ENCODE measurements at regions not wholly inside any gene's neighbourhood (a gene's known extent, or its start where the extent isn't known, plus 50 kb on each side); places are given as distances from the start of the nearest gene placed in this dataset.

DNA sequence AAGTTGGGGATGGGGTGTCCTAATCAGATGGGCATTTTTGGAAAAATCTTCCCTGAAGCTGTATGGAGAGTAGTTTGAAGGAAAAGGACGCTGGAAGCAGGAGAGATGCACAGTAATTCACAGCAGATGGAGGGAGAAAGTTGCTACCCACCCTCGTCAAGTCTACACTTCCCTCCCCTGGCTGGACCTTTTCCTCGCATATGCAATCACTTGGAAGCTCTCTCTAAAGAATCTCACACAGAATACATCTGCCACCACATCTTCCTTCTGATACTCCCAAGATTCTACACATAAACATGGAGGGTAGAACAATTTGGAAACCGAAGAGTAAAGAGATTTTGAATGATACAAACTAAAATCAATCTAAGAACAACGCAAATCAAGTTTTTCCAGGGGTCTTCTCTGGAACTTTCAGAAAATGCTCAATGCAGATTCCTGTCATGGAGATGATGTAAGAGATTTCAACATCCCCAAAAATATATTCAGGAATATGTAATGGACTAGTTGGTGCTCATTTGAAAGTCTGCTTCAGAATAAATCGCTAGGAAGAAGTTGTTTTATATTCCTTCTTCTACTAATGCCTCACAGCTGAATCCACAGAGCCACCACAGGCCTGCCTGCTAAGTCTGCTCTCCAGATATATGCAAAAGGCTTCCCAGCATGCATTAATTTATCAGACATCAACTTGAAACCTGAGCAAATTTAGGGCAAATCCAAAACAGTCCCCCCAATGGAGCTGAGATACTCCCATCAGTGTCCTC is 291.5 kb downstream of the LRATD1 start:
- ATAC-seq (no peak), FAIRE-seq (no peak), DNase-seq (ENCODE audit: low read depth, low spot score) (no peak)
- ChIA-PET POLR2A (no interaction called here), CTCF (interaction anchor here (1.8 kb wide), 1 partner anchor 20 kb away, joined by 5 read pairs; no protein-coding TSS in a partner anchor), RAD21 (ENCODE audit: unreplicated experiment) (no interaction called here), SMC1A (ENCODE audit: uncharacterized antibody, unreplicated experiment) (interaction anchor here (1.4 kb wide), 1 partner anchor 26 kb away, joined by 3 read pairs; no protein-coding TSS in a partner anchor)
- intact Hi-C loops (cut with micrococcal nuclease; ENCODE audit: unreplicated experiment), result no loop called here
- H3K4me3 ChIP-seq, result no peak overlapping the region
- H3K27ac ChIP-seq (ENCODE audit: control insufficient read depth, insufficient read depth), result no peak overlapping the region
- TF ChIP-seq, protein P1, sequence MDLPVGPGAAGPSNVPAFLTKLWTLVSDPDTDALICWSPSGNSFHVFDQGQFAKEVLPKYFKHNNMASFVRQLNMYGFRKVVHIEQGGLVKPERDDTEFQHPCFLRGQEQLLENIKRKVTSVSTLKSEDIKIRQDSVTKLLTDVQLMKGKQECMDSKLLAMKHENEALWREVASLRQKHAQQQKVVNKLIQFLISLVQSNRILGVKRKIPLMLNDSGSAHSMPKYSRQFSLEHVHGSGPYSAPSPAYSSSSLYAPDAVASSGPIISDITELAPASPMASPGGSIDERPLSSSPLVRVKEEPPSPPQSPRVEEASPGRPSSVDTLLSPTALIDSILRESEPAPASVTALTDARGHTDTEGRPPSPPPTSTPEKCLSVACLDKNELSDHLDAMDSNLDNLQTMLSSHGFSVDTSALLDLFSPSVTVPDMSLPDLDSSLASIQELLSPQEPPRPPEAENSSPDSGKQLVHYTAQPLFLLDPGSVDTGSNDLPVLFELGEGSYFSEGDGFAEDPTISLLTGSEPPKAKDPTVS (IDR thresholded peaks at IDR 0.05; ENCODE audit: low read depth, low read length), result no peak
- TF ChIP-seq ZNF207 (IDR thresholded peaks at IDR 0.05; ENCODE audit: borderline replicate concordance) (no peak), TCF3 (IDR thresholded peaks at IDR 0.05; ENCODE audit: borderline replicate concordance, insufficient read depth, low read depth, low read length) (no peak), IKZF1 (conservative IDR thresholded peaks at IDR 0.05) (no peak), CBX5 (IDR thresholded peaks at IDR 0.05; ENCODE audit: low read depth) (no peak), POLR2A (IDR thresholded peaks at IDR 0.05; ENCODE audit: low read depth, low read length) (no peak), NFIC (IDR thresholded peaks at IDR 0.05; ENCODE audit: low read depth, low read length) (no peak), ASH2L (IDR thresholded peaks at IDR 0.05; ENCODE audit: borderline replicate concordance, low read depth) (no peak), NFYA (IDR thresholded peaks at IDR 0.05; ENCODE audit: borderline replicate concordance, low read depth, low read length) (no peak), KLF5 (IDR thresholded peaks at IDR 0.05; ENCODE audit: partially characterized antibody) (no peak), ETV6 (conservative IDR thresholded peaks at IDR 0.05 in 1 of 2, IDR thresholded peaks at IDR 0.05 in 1 of 2; ENCODE audit: borderline replicate concordance in 1 of 2, low read depth in 1 of 2) (no peak), CBFB (IDR thresholded peaks at IDR 0.05; ENCODE audit: low read depth) (no peak), ZNF384 (IDR thresholded peaks at IDR 0.05; ENCODE audit: borderline replicate concordance, low read depth, low read length) (no peak)
- TF ChIP-seq, protein P2, sequence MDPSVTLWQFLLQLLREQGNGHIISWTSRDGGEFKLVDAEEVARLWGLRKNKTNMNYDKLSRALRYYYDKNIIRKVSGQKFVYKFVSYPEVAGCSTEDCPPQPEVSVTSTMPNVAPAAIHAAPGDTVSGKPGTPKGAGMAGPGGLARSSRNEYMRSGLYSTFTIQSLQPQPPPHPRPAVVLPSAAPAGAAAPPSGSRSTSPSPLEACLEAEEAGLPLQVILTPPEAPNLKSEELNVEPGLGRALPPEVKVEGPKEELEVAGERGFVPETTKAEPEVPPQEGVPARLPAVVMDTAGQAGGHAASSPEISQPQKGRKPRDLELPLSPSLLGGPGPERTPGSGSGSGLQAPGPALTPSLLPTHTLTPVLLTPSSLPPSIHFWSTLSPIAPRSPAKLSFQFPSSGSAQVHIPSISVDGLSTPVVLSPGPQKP (IDR thresholded peaks at IDR 0.05; ENCODE audit: low read depth, low read length), result no peak
- H3K4me1 ChIP-seq (ENCODE audit: control insufficient read depth, insufficient read depth, low read length), result no peaks in the 10 kb centered on the region
- no peaks in the 10 kb centered on the region for H3K79me2 ChIP-seq (ENCODE audit: control insufficient read depth, insufficient read depth, low read length)
- no TSS peak for BruUV-seq (replicated peaks)
- H2AFZ ChIP-seq (ENCODE audit: control insufficient read depth, low read depth, low read length), result no peak overlapping the region
- 10% methylated on average over 6 of the region's 6 CpGs for WGBS (ENCODE audit: insufficient coverage, insufficient replicate concordance, low lambda C conversion rate, missing lambda C conversion rate)
- H3K9me3 ChIP-seq (replicated peaks; ENCODE audit: control insufficient read depth, insufficient read depth, low read length), result no peaks in the 10 kb centered on the region
- H3K4me2 ChIP-seq (ENCODE audit: control insufficient read depth, insufficient read depth), result no peak overlapping the region
- H3K36me3 ChIP-seq (ENCODE audit: control insufficient read depth in 2 of 2, insufficient read depth in 2 of 2, low read length in 1 of 2), result no peaks in the 10 kb centered on the region
- in situ Hi-C loops (cut with MboI), result no loop called here
- no peaks in the 10 kb centered on the region for H3K27me3 ChIP-seq (replicated peaks in 1 of 2; ENCODE audit: control insufficient read depth in 2 of 2, insufficient read depth in 2 of 2, low read length in 1 of 2)
- no peaks in the 10 kb centered on the region for H4K20me1 ChIP-seq (ENCODE audit: control insufficient read depth, insufficient read depth)
- no peak overlapping the region for H3K9ac ChIP-seq (ENCODE audit: control insufficient read depth, insufficient read depth, low read length)

Data from GM12878 (cell line).